HL-60 (cell line): ENCODE measurements at regions not wholly inside any gene's neighbourhood (a gene's known extent, or its start where the extent isn't known, plus 50 kb on each side); places are given as distances from the start of the nearest gene placed in this dataset.

ENCODE experiments used
- CTCF ChIP-seq: IDR thresholded peaks from one replicate; pipeline ENCODE4 v1.5.1; 2011; ENCODE audit warnings: low read length, control low read depth, inconsistent platforms; ENCODE audit not compliant: insufficient read depth
- POLR2AphosphoS5 ChIP-seq: IDR thresholded peaks from 2 replicates; pipeline ENCODE4 v1.6.1; 2012; ENCODE audit warnings: low read depth

GRCh38 chr9:108138516-108138915 is 648.9 kb upstream of the KLF4 start:
- TF ChIP-seq POLR2AphosphoS5 (no peak), CTCF (no peak)
